NCI-H2227 (cell line): ENCODE measurements at regions not wholly inside any gene's neighbourhood (a gene's known extent, or its start where the extent isn't known, plus 50 kb on each side); places are given as distances from the start of the nearest gene placed in this dataset.
"Not testable (repeated sequence)": the region's sequence is repeated elsewhere in the genome, so short reads cannot be mapped to it uniquely, and the experiment has no call there.

ENCODE experiments used
- DNase-seq: peaks from one replicate; lab custom pipeline; 2025; ENCODE audit not compliant: unreplicated experiment; lab: John Stamatoyannopoulos, UW

DNA sequence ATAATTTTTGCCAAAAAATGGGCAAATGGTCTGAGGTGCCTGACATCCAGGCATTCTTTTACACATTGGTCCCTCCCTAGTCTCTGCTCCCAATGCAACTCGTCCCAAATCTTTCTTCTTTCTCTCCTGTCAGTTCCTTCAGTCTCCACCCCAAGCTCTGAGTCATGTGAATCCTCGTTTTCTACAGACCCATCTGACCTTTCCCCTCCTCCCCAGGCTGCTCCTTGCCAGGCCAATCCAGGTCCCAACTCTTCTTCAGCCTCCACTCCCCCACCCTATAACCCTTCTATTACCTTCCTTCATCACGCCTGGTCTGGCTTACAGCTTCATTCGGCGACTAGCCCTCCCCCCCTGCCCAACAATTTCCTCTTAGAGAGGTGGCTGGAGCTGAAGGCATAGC is 55.3 kb downstream of the BBS10 start:
- not testable (repeated sequence) for DNase-seq

DNA sequence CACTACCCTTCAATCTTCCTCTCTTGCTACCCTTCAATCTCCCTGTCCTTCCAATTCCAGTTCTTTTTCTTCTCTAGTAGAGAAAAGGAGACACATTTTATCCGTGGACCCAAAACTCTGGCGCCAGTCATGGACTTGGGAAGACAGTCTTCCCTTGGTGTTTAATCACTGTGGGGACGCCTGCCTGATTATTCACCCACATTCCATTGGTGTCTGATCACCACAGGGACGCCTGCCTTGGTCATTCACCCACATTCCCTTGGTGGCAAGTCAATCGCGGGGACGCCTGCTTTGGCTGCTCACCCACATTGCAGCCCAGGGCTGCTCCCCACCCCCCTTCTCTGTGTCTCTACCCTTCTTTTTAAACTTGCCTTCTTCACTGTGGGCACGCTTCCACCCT is 55.9 kb downstream of the BBS10 start:
- not testable (repeated sequence) for DNase-seq

DNA sequence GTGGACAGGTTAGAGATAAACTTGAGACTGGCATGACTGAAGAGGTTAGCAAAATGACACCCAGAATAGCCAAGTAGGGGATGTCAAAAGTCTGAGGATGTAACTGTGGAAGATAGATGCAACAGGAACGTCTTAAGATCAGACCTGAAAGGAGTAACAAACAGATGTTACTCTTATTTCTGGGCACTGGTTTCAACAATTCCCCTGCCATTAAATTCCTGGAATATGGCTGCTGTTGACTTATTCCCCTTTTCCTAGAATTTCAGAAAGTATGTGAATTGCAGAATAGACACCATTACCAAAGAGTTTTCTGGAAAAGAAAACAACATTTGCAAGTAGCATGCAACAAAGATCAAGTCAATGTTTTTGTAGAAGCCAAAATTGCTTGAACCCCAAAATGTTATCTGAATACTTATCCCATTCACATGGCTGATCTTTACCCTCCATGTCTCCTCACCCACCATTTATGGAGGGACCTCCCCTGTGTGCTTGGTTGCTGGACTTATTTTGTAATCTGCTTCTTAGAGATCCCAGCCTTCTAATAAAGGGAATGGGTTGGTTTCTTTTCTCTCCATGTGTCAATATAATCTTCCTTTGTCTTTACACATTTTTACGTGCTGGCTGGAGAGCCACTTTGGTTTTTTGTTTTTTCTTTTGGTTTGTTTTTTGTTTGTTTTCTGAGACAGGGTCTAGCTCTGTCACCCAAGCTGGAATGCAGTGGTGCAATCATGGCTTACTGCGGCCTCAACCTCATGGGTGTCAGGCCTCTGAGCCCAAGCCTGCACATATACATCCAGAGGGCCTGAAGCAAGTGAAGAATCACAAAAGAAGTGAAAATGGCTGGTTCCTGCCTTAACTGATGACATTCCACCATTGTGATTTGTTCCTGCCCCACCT is 57.0 kb downstream of the BBS10 start:
- no peak for DNase-seq

DNA sequence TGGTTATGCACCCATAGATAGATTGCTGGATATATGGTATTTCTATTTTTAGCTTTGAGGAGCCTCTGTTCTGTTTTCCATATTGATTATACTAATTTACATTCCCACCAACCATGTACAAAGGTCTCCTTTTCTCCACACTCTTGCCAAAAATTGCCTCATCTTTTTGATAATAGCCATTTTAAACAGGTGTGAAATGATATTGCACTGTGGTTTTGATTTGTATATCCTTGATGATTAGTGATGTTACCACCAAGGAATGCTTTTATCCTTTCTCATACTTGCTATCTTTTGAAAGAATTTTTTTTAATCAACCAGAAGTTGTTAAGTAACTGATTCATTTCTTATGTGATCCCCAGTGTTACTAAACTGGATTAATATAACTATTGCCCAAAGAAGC is 60.0 kb downstream of the BBS10 start:
- no peak for DNase-seq

DNA sequence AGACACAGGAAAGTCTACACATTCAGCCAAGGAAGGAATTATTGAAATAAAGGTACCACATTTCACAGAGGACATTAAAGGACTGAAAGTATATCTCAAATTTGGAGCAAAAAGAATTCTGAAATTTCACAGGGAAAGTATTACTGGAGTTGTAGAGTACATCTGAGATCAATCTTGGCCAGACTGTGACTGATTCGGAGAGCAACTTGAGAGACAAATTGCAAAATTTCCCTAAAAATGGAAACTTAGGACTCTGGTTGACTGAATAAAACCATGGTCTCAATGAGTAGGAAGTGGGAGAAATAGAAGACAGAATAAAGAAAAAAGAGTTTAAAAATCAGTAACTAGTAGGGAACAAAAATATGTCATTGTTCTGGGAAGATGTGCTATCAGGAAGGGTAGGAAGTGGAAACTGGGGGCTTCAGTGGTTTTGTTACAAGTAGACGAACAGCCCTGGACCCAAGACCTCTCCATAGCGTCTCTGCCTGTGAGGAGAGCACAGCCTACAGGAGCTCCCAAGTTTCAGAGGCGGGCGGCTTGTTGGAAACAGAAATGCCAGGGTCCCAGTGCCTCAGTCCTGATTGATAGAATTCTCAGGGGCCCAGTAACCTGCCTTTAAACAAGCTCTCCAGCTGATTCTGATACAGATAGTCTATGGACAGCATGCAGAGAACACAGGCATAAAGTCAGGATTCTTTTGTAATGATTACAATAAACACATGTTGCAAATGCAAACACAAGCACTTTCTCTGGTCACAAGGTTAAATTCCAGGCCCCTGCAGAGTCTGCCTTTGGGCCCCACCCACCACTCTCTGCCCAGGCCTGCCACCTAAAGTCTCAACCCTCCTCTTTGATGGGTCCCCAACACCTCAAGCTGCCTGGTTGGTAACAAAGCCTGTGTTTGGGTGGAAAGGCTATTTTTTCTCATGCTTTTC is 63.1 kb downstream of the BBS10 start:
- no peak for DNase-seq

DNA sequence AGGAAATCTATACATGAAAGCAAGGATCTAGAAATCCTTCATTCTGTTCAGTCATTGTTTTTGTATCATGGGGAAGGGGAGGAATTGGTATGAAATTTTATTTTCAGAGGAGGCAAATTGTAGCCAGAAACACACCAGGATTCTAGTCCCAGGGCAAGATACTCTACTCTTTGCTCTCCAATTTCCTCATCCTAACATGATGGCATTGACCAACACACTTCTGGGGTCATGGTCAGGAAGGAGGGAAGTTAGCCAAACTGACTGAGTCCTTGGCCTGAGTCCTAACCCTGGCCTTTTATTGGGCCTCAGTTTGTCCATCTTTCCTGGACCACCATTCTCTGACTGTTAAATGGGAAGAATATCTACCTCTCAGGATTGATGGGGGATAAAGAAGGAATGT is 65.5 kb downstream of the BBS10 start:
- DNase-seq = no peak

DNA sequence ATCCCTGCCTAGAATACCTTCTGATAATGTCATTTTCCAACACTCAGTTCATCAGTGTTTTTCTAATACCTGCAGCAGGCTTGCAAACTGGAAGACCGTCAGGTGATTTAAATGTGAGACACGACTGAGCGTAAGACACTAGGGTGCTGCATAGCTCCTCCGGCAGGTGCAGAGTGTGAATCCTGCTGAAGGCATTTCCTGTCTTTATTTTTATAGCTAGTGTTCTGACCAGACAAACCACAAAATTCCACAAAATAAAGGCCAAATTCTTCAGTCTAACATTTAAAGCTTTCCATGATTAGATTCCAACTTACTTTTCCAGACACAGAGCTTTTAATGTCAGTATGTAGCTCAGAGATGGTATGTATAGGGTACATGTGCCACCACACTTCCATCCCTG is 70.7 kb downstream of the BBS10 start:
- DNase-seq = no peak

DNA sequence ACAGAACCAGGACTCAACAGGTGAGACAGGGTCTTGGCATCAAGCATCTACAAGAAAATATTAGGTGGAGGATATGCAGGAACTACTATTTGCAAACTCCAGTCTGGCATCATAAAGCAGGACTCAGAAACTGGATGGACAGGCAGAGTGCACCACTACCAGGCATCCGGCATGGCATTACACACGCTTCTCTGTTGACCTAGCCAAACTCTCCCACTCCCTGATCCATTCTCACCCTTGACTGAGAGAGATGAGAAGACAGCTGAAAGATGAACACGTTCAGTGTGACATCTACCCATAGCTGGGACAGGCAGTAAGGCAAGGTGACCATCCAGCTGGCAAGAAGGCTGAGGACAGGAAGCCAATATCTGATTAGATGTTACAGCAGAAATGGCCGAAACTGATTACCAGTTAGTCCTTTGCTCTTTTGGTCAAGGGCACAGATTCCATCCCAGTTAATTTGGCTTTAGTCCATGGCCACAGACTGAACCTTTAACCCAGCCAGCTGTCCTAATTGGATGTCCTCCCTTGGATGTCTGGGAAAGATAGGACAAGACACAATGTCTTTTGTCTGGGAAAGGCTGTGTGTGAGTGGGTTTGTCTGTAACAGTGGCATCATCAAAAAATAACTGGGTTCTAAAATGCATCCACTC is 71.6 kb downstream of the BBS10 start:
- no peak for DNase-seq

DNA sequence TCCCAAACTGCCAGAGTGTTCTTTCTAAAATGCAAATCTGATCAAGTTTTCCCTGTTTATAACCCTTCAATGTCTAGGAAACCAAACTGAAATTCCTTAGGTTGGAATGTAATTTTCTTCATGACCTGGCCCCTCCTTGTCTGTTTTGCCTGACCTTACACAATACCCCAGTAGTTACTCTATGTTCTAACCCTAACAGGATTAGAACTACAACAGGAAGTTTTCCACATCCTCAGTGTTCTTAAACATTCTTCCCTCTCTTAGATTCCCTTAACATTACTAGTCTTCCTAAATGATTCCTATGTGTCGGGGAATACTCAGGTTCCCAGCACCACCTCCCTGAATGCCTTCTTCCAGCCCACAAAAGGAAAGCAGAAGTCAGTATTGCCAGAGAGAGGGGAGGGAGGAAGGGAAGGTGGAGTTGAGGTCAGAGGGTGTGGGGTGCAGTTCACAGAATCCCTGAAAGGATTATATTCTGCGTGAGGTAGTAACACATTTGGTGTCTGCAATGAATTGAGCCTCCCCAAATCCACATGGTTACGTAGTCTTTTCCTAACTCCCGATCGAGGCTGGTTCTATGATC is 72.6 kb downstream of the BBS10 start:
- no peak for DNase-seq

DNA sequence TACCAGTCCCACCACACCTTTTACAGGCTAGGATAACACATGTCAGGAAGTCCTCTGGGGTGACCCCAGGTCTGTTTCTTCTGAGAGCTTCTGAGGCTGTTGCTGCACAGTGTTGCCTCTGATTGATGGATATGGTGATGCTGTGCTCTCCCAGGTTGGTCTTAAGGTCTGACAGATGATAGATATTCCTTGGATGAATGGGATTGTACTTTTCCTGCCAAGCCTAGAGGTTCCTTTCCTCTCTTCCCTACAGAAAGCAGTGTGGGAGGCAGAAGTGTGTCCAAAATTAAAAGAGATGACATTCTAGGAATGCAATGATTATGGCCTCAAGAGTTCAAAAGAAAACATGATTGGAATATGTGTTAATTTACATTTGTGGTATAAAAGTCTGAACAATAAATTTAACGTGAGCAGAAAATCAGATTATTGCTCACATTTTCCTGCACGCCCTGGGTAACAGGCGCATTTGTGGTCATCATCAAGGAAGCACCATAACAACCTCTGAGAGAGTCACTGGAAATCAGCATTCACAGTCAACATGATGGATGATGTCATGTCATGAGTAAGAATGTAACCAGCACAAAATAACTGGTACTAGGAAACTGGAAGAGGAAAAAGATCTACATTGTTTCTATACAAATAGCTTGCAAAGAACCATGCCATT is 73.7 kb downstream of the BBS10 start:
- no peak for DNase-seq

DNA sequence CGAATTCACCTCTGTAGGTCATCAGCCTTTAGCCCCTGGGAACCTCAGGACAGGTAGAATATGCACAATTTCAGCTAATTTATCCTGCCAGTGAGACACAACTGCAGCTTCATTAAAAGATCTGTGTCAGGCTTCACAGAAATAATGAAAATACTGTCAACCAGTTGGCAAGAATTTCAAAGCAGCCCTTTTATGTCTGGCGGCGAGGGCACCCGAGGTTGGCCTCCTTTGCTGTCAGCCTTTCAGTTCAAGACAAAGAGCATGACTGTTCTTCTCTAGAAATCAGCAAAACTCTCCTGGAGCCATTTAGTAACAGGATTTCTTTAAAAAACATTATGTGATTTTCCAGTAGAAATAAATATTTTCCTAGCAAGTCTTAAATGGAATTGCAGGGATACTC is 75.9 kb downstream of the BBS10 start:
- DNase-seq = no peak

DNA sequence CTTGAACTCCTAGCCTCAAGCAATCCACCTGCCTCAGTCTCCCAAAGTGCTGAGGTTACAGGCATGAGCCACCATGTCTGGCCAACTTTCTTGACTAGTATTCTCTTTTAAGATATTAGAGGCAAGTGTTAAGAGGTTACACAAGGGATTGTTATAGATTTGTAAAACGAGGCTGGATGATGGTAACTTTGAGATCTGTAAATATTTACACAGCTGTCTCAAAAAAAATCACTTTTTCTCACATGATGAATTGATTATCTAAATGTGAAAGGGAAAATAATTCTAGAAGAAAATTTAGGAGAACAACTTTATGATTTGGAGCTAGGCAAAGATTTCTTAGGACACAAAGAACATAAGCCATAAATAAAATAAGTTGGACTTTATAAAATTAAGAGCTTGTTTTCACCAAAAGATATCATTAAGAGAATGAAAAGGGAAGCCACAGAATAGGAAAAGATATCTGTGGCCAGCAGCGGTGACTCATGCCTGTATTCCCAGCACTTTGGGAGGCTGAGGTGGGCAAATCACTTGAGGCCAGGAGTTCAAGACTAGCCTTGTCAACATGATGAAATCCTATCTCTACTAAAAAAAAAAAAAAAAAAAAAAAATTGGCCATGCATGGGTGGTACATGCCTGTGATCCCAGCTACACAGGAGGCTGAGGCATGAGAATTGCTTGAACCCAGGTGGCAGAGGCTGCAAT is 77.4 kb downstream of the BBS10 start:
- DNase-seq = no peak

DNA sequence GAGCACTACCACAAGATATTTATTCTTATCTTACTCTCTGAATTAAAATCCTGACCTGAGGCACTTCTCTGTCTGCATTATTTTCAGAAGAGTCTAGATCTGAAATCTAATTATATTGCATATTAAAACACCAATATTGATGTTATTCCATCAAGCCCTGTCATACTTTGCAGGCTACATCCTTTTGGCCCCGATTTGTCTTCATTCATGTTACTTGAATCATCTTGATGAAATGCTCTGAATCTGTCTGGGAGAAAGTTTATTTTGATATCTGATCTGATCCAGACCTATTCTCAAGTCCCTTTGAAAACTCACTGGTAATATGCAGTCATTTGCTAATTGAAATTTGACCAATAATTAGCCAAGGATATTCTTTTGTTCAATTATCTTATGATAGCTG is 79.9 kb downstream of the BBS10 start:
- DNase-seq = no peak

DNA sequence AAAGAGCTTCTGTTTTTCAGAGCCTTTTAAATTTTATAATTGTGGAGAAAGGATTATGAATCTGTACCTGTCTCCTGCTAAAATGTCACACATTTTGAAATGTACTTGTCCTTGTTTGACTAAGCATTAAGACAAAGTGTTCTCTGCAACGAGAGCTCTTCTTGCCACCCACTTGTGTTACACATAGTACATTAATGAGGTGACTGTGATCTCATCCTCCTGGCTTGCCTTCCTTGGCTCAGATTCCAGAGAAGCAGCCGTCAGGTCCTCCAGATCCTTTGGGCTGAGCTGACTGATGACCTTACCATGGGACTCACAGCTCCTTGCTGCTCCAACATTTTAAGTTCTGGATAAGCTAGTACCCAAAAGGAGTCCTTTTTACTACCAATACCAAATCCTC is 81.4 kb downstream of the BBS10 start:
- DNase-seq = no peak

DNA sequence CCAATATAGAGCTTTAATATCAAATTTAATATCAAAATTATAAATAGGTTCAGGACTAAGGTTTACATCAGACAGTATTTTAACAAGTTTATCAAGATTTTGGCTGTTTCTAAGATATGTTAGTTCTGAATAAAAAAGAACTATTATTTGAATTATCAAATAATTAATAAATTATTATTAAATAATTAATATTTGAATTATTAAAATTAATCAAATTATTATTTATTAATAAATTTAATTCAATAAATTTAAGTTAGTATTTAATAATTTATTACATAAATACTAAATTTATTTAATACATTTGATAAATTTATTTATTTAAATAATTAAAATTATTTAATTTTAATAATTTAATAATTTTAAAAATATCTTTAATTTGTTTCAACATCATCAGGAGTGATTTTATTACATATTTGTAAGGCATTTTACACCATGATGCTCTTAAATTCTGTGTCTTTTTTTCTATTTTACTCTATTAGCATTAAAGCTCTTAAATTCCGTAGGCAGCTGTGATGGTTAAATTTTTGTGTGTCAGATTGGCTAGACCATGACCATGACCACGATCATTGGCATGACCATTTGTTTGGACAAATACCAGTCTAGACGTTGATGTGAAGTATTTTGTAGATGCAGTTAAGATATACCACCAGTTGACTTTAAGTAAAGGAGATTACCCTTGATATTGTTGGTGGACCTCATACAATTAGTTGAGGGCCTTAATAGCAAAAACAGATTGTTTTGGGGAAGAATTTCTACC is 82.6 kb downstream of the BBS10 start:
- DNase-seq = no peak

DNA sequence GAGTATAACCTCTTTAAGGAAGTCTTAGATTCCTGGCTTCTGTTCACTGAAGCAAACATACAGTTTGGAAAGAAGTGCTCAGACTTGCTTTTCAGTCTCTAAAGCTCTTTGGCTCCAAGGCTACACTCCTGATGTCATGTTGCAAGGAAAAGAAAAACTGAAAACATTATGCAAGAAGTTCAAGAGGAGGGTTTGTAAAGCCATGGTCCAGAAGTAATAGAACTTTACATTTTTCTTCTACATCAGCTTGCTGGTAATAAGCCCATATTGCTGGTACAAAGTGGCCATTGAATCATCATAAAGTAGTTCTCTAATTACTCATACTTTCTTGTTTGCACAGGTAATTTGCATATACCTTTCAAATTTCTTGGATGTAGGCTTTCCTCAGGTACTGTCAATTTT is 83.6 kb downstream of the BBS10 start:
- DNase-seq = no peak

DNA sequence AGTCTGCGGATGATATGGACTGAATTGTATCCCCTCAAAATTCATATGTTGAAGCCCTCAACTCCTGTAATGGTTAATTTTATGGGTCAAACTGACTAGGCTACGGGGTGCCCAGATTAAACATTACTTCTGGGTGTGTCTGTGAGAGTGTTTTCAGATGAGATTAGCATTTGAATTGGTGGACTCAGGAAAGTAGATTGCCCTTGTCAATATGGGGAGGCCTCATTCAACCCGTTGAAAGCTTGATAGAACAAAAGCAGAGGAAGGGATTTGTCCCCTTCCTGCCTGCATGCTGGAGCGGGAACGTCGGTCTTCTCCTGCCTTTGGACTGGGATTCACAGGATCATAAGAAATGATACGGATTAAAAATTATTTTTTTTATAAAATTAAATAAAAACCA is 84.5 kb downstream of the BBS10 start:
- DNase-seq = no peak

DNA sequence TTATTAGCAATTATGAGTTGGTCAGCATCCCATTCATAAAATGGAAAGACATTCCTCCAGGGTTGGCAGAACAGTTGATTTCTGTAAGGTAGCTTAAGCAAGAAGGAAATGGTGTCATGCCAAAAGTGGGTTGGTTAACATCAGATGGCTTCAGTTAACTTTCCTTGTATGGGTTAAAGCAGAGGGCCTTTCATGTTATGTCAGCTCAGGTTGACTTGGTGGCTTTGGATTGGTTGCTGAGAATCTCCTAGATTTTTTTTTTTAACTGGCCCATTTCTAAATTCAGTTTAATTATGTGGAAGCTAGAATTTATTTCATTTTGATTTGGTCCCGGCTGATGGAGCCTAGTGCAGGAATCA is 87.8 kb downstream of the BBS10 start:
- no peak for DNase-seq

DNA sequence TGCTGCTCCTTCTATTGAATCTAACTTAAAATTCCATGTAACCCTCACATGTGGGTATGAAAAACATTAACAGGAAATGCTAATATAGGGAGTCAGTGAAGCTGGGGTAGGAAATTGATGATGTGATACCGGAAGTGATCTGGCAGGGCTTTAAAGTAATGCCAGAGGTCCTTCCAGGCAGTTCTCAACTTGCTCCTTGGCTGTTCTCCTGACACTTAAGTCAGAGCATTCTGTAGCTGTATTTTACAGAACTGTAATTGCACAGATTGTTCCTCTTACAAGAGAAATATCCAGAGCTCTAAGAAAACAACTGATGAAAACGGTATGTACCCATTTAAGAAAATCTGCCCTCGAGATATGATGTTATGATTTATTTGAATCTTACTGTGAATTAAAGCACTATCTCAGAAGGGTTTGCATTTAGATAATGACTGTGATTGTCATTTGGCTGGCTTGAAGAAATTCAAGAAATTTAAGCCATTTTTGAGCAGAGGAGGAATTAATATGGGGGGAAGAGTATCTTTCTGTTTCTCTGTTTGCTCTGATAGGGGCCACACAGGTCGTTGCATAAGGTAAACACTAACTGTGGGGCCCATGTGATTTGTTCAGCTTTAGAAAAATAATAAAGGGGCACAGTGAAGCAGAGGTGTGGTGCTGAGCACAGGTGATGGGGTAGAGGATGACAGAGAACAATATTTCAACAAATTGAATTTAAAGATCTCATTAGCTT is 88.4 kb downstream of the BBS10 start:
- DNase-seq = no peak
